ENCODE measurements at regions not wholly inside any gene's neighbourhood (a gene's known extent, or its start where the extent isn't known, plus 50 kb on each side); places are given as distances from the start of the nearest gene placed in this dataset.
A peak's percentile ranks its signal among the peaks of the same experiment; 100 is the strongest.
"Not testable (repeated sequence)": the region's sequence is repeated elsewhere in the genome, so short reads cannot be mapped to it uniquely, and the experiment has no call there.

GRCh38 chr3:86794361-86795065 lies 196.4 kb downstream of the VGLL3 start:
- DNase-seq, result no peak

DNA sequence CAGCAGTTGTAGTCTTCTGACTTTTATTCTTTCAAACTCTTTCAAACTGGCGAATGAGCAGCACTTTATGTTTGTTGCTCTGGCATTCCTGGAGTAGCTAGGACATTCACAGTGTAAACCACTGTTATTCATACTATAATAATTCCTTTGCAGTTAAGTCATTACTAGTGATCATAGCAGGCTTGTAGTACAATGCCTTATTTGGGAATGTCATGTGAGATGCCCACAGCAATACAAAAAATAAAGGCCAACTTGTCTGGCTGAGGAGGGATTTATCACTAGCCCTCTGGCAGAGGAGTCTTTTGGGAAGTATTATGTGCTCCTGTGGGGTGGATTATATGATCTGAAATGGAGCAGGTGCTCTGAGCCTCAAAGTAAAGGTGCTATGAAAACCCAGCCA lies 197.2 kb downstream of the VGLL3 start:
- no peak for DNase-seq

DNA sequence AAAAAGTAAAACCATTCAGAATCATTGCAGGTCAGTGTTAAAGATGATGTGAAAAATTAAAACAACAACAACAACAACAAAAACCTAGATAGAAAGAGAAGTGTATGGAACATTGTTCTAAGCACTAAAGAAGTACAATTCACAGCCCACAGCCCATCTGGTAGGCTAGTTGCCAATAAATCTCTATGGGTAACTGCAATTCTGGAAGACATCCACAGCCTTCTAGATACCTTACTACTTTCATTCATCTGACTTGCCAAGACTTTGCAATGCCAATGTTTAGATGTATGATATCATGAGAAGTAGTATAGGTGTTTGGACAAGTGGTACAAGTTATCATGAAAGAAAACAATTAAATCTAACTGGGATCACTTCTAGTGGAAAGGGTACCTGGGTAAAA lies 198.6 kb downstream of the VGLL3 start:
- DNase-seq, result no peak

- no peak for DNase-seq
Measured at GRCh38 chr3:86790884-86791549, 199.9 kb downstream of the VGLL3 start.

- DNase-seq, result no peak
Measured at GRCh38 chr3:86788371-86788770, 202.6 kb downstream of the VGLL3 start.

GRCh38 chr3:86787091-86787490 lies 203.9 kb downstream of the VGLL3 start:
- peak in 1 of 51 donors; percentile 5 for DNase-seq

- DNase-seq, result no peak
Measured at GRCh38 chr3:86785386-86785785, 205.6 kb downstream of the VGLL3 start.

- no peak for DNase-seq
Measured at GRCh38 chr3:86782866-86783265, 208.1 kb downstream of the VGLL3 start.

DNA sequence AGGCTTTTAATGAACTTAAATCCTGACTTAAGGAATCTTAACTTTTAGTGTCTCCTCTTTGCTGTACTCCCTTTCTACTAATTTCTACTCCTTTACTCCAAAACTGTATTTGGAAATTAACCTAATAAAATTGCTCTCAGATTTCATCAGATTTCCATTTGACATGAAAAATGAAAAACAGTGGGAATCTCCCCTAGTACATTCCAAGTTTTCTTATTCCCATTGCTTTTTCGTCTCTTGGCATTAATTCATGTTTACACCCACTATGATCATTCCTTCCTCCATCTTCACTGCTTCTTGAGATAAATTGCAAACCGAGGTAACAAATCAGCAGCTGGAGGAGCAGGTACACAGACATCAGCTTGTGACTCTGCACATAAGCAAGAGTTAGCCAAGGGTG lies 208.7 kb downstream of the VGLL3 start:
- DNase-seq, result no peak

GRCh38 chr3:86774082-86774691 lies 216.8 kb downstream of the VGLL3 start:
- DNase-seq, result peak in 1 of 51 donors; percentile 10

GRCh38 chr3:86772699-86773098 lies 218.2 kb downstream of the VGLL3 start:
- DNase-seq, result no peak

GRCh38 chr3:86771741-86772512 lies 219.0 kb downstream of the VGLL3 start:
- DNase-seq, result no peak

DNA sequence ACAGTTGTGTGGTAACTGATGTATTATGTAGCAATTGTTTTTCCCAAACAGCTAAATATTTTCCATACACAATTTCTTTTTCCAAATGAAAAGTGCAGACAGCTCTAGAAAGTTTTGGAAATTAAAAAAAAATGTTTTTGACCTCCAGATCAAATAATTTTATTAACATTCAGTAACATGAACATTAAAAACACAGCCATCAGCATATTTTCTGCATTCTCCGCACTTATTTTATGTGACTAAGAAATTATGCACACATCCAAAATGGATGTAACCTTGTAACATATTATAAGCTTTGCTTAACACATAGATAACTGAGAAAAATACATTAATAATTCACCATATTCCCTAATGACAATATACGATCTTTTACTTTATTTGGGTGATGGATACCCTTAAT lies 224.6 kb downstream of the VGLL3 start:
- DNase-seq, result no peak

GRCh38 chr3:86757322-86758179 lies 233.4 kb downstream of the VGLL3 start:
- DNase-seq, result not testable (repeated sequence)

- DNase-seq, result no peak
Measured at GRCh38 chr3:86748015-86748414, 242.9 kb downstream of the VGLL3 start.

GRCh38 chr3:86744051-86744450 lies 246.9 kb downstream of the VGLL3 start:
- DNase-seq, result no peak

DNA sequence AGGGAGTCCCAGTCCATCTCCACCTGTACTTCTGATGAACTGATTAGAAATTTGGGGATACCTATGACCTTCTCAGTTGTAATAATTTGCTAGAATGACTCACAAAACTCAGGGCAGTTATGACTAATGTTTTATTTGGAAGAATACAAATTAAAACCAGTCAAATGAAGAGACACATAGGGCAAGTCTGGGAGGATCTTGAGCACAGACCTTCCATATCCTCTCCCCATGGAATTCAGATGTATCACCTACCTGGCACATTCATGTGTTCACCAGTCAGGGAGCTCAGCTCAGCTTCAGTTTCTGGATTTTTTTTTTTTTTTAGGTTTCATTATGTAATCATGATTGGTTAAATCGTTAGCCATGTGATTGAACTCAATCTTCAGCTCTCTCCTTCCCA lies 247.7 kb downstream of the VGLL3 start:
- DNase-seq, result no peak

DNA sequence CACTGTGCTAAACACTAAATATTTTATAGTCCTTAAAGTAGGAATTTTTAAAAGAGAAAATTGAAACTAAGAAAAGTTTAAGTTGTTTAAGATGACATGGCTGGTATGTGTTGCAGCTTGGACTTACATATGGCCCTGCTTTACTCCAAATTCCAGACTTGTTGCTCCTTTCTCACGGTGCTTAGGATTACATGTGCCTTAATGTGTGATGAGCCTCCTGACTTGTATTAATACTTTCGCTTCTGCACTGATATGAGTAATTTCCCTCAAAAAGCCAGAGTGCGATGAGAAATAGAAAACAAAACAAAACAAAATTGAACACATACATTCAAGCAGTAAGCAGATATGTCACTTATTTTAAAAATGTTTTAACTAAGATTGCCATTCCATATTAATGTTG lies 250.2 kb downstream of the VGLL3 start:
- DNase-seq, result no peak

DNA sequence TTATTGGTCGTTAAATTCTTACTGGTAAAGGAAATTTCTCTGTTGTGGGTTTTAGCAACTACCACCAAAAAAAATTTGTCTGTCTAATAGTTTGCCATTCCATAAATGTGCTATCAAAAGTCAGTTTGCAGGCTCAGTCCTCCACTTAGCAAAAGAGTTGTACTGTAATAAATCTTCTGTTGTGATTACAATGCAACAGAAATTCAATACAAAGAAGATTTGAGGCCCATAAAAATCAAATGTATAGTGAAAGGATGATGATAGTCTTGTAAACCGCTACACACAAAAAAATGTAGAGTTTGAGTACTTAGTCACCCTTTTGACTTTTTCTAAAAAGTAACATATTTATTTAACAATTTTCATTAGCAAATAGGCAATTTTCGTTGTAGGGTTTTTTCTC lies 251.7 kb downstream of the VGLL3 start:
- no peak for DNase-seq

DNA sequence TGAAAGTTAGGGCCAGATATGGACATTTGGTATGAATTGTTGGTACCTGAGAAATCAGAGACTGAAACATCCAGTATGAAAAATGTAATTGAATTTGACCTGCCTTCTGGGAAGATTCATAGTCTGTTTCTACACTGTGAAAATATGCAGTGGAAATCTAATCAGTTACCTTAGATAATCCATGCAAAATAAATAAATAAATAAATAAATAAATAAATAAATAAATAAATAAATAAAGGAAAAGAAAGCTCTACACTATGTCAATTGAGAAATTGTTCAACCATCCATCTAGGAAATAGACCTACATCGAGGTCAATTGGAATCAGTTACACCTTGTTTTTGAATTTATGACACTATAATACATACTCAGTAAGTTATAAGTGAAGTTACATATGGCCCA lies 252.3 kb downstream of the VGLL3 start:
- DNase-seq, result no peak

DNA sequence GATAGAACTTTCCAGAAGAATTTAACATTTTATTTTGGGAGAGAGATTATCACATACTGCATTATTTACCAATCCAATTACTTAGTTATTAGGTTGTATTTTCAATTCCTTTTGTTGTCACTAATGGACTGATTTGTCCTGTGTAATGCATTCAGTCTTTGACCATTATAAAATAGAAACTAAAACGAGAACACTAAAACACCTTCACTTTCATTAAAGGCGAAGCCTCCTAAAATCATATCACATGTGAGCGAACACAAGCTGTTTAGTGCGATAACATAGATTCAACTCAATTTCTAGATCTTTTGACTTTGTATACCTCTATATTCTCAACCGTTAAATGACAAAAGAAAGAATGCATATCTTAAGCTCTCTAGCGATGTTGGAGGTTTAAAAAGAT lies 253.4 kb downstream of the VGLL3 start:
- DNase-seq, result no peak

Measured in hypothalamus (tissue), 51 donors.